Type B pancreatic cell (in vitro differentiated cells): ENCODE measurements at regions not wholly inside any gene's neighbourhood (a gene's known extent, or its start where the extent isn't known, plus 50 kb on each side); places are given as distances from the start of the nearest gene placed in this dataset.
"Not testable (repeated sequence)": the region's sequence is repeated elsewhere in the genome, so short reads cannot be mapped to it uniquely, and the experiment has no call there.

Source experiments
- DNase-seq: peaks from one replicate; pipeline ENCODE4 v3.0.0; 2021; ENCODE audit warnings: mixed read lengths; ENCODE audit not compliant: unreplicated experiment; ENCODE audit errors: extremely low spot score
- H3K27ac Mint-ChIP-seq: 2 replicates; pipeline ENCODE4 v1.8.0; 2021; ENCODE audit warnings: mild to moderate bottlenecking, mixed read lengths
- H3K27me3 Mint-ChIP-seq: 2 replicates; pipeline ENCODE4 v1.8.0; 2021; ENCODE audit warnings: mixed read lengths
- H3K36me3 Mint-ChIP-seq: 2 replicates; pipeline ENCODE4 v1.8.0; 2021; ENCODE audit warnings: mixed read lengths
- H3K4me1 Mint-ChIP-seq: one replicate; pipeline ENCODE4 v1.8.0; 2021; ENCODE audit warnings: mixed read lengths; ENCODE audit not compliant: unreplicated experiment
- H3K4me3 Mint-ChIP-seq: 2 replicates; pipeline ENCODE4 v1.8.0; 2021; ENCODE audit warnings: mild to moderate bottlenecking, mixed read lengths
- H3K9me3 Mint-ChIP-seq: 2 replicates; pipeline ENCODE4 v1.8.0; 2021; ENCODE audit warnings: mixed read lengths
- TF ChIP-seq, protein P1 (sequence below): fragments of 200-600 bp; sonication (generic); conservative IDR thresholded peaks from 2 replicates; pipeline ENCODE4 v1.5.0; 2021; ENCODE audit warnings: antibody characterized with exemption, mild to moderate bottlenecking

DNA sequence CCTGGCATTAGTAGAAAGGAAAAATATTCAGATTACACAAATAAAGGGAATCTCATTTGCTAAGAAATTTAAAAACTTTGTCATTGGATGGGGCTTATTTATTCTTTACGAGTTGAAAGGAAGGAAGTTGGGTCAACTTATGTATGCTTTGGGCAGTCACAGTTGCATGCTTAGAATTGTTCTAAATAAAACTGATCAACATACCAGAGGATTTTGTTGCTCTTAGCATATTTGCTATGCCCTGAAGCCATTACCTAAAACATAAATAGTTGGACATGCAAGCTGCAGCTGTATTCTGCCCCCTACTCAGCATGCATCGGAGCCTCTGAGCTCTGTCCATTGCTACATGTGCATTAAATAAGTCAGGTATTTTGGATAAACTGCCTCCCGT is 172.7 kb upstream of the MEF2C start:
- Mint-ChIP-seq H3K4me3 (no peak overlapping the region), H3K36me3 (no peaks in the 10 kb centered on the region), H3K4me1 (no peaks in the 10 kb centered on the region), H3K27ac (no peak overlapping the region), H3K9me3 (peaks cover 3% of the 10 kb centered on the region), H3K27me3 (peaks cover 7% of the 10 kb centered on the region)
- DNase-seq: no peak
- TF ChIP-seq, protein P1, sequence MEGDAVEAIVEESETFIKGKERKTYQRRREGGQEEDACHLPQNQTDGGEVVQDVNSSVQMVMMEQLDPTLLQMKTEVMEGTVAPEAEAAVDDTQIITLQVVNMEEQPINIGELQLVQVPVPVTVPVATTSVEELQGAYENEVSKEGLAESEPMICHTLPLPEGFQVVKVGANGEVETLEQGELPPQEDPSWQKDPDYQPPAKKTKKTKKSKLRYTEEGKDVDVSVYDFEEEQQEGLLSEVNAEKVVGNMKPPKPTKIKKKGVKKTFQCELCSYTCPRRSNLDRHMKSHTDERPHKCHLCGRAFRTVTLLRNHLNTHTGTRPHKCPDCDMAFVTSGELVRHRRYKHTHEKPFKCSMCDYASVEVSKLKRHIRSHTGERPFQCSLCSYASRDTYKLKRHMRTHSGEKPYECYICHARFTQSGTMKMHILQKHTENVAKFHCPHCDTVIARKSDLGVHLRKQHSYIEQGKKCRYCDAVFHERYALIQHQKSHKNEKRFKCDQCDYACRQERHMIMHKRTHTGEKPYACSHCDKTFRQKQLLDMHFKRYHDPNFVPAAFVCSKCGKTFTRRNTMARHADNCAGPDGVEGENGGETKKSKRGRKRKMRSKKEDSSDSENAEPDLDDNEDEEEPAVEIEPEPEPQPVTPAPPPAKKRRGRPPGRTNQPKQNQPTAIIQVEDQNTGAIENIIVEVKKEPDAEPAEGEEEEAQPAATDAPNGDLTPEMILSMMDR: no peak

DNA sequence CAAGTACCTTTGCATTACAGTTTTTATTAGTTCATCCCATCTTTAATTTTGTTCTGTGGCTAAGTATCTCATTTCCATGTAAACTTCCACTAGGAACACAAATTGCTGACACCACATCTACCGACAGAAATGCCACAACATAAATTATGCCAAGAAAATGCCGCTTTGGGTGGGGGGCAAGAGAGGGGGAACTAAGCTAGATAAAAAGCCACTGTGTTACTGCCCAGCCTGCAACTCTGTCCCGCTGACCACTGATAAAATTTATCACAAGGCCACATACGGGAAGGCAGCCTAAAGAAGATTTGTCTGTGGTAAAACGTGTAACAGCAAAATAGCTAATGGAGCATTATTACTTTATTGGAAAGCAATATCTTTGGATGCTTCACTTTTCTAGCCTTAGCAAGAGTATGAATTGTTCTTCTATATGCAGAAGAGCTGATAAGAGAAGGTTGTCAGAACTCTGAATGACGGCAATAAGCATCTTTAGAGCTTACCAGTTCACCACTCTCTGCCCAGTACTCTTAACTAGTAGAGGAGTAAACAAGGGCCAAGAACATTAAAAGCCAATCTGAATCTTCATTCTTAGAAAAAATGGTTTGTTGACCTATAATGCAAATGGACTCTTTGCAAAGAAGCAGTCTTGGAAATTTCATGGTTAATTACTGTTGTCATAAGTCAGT is 172.2 kb upstream of the MEF2C start:
- H3K4me3 Mint-ChIP-seq: no peak overlapping the region

DNA sequence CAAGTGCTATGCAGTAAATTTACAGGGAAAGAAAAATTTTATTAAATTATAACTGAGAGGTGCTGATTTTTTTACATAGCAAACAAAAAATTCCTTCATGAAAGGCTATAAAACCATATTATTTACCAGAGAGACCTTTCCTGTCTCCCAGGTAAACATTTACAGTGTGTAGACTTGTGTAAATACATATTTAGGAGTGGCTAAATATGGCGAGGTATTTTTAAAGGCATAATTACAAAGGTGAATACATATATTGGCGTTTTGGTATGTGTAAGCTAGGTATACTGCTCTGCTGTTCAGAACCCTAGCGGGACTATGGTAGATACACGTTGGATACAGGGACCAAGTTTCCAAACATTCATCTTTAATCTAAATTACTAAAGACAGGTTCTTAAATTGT is 170.6 kb upstream of the MEF2C start:
- Mint-ChIP-seq H3K9me3 (peaks cover 8% of the 10 kb centered on the region), H3K27me3 (peaks cover 7% of the 10 kb centered on the region), H3K4me1 (no peaks in the 10 kb centered on the region), H3K27ac (no peak overlapping the region), H3K4me3 (no peak overlapping the region), H3K36me3 (no peaks in the 10 kb centered on the region)
- DNase-seq: no peak
- TF ChIP-seq, protein P1: no peak

More for the DNA sequence above, 172.2 kb upstream of the MEF2C start:
- DNase-seq: no peak
- Mint-ChIP-seq H3K9me3 (peaks cover 8% of the 10 kb centered on the region), H3K36me3 (no peaks in the 10 kb centered on the region), H3K27me3 (peaks cover 7% of the 10 kb centered on the region), H3K27ac (no peak overlapping the region), H3K4me1 (no peaks in the 10 kb centered on the region)
- TF ChIP-seq, protein P1: no peak

DNA sequence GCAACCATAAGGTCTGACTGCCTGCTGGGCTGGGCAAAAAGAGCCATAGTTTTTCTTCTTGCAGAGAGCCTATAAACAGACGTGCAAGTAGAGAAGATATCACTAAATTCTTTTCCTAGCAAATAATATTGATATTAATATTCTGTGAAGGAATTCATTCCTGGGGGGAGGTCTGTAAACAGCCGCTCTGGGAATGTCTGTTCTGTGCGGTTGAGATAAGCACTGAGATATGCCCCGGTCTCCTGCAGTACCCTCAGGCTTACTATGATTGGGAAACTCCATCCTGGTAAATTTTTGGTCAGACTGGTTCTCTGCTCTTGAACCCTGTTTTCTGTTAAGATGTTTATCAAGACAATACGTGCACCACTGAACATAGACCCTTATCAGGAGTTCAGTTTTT is 167.1 kb upstream of the MEF2C start:
- not testable (repeated sequence) for H3K4me1 Mint-ChIP-seq, H3K27me3 Mint-ChIP-seq, H3K4me3 Mint-ChIP-seq, H3K27ac Mint-ChIP-seq, H3K36me3 Mint-ChIP-seq, H3K9me3 Mint-ChIP-seq, DNase-seq

DNA sequence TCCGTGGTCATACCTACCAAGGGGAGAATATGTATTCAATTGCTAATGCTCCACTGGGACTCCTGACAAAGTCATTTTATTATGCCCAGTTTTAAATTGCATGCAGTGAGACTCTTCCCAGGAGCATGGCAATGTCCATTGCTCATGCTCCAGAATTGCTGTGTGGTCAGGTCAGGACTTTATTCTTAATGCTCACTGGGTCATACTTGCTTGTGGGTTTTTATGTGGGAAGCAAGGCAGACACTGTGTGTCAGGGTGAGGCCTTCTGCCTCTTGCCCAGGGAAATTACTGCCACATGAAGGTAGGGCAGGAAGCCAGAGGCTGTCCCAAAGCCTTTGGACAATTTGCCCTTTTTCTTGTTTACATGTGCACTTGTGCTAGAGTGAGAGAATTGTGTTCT is 164.6 kb upstream of the MEF2C start:
- Mint-ChIP-seq H3K27ac (no peak overlapping the region), H3K4me3 (no peak overlapping the region), H3K9me3 (peaks cover 8% of the 10 kb centered on the region), H3K27me3 (peaks cover 2% of the 10 kb centered on the region), H3K4me1 (peaks cover 10% of the 10 kb centered on the region), H3K36me3 (no peaks in the 10 kb centered on the region)
- no peak for DNase-seq
- TF ChIP-seq, protein P1: no peak

DNA sequence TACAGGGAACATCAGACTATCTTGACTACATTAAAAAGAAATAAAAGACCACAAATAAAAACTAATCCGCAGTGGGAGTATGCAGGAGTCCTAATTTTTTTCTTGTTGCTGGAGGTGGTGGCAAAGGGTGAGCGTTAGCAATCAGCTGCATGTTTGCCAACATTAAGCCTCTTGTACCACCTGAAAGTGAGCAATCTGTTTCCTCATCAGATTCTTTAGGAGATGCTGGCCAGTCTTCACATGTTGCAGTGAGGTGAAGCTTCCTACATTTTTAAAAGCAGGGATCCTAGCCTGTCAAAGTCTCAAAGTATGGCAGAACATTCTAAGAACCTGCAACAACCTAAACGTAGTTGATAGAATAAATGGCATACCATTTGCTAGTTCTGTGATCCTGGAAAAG is 162.2 kb upstream of the MEF2C start:
- H3K27ac Mint-ChIP-seq: no peak overlapping the region
- H3K9me3 Mint-ChIP-seq: peaks cover under 1% of the 10 kb centered on the region
- H3K4me3 Mint-ChIP-seq: no peak overlapping the region
- H3K36me3 Mint-ChIP-seq: no peaks in the 10 kb centered on the region
- no peak for DNase-seq
- peaks cover 23% of the 10 kb centered on the region for H3K4me1 Mint-ChIP-seq
- TF ChIP-seq, protein P1: no peak
- H3K27me3 Mint-ChIP-seq: peaks cover 13% of the 10 kb centered on the region
